ENCODE measurements at regions not wholly inside any gene's neighbourhood (a gene's known extent, or its start where the extent isn't known, plus 50 kb on each side); places are given as distances from the start of the nearest gene placed in this dataset.

DNA sequence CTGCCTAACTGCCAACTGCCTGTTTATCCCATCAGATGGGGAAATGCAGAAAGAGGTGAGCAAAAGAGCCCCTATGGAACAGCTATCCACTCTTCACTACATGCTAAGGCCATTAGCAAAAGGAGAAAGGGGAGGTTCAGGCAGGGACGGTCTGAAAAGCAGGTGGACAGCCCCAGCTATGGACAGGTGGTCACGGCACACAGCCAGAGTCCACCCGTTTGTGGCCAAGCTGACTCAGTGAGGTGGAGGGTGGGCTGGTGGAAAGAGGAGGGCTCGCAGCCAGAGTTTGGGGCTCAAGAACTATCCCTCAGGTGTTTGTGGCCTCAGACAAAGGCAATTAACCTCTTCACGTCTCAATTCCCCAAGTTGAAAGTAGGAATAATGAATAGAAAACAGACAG, 148.9 kb upstream of the UBE2E1 start:
- CTCF ChIA-PET: no interaction called here
- DNase-seq (ENCODE audit: extremely low spot score): no peak

GRCh38 chr3:23657647-23658046, 148.1 kb upstream of the UBE2E1 start:
- CTCF ChIA-PET: no interaction called here
- DNase-seq (ENCODE audit: extremely low spot score): no peak
- no peak for TF ChIP-seq L3MBTL2 (conservative IDR thresholded peaks at IDR 0.05)
- TF ChIP-seq FOXM1 (IDR thresholded peaks at IDR 0.05; ENCODE audit: borderline replicate concordance): no peak
- no peak for TF ChIP-seq NFRKB (IDR thresholded peaks at IDR 0.05)
- no peak for TF ChIP-seq ZNF384 (IDR thresholded peaks at IDR 0.05)
- POLR2A ChIA-PET: no interaction called here

More for the DNA sequence above, 148.9 kb upstream of the UBE2E1 start:
- no peak for TF ChIP-seq HDGF (IDR thresholded peaks at IDR 0.05; ENCODE audit: borderline replicate concordance)
- no peak for TF ChIP-seq BHLHE40 (IDR thresholded peaks at IDR 0.05; ENCODE audit: borderline replicate concordance)
- no peak for TF ChIP-seq ELF4 (IDR thresholded peaks at IDR 0.05)
- no peak for TF ChIP-seq ZNF384 (IDR thresholded peaks at IDR 0.05)
- no peak for TF ChIP-seq FOXK2 (IDR thresholded peaks at IDR 0.05)
- POLR2A ChIA-PET: no interaction called here

DNA sequence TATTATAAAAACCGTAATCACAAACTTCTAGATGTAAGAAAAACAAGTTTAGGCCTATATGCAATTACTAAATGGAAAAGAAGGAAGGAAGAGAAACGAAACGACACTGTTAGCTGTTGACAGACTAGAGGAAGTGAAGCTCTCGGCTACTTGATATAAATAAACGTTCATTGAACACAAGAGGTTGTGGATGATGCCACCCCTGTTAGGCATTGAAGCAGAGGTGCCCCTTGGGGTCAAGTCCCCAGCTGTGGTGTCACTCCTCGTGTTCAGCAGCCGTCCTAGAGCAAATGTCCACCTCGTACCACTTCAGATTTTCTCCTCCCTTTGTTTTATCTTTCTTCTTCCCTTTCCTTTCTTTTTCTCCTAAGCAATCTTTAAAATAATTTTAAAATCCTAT, 146.5 kb upstream of the UBE2E1 start:
- no peak for DNase-seq (ENCODE audit: extremely low spot score)
- TF ChIP-seq SUZ12 (IDR thresholded peaks at IDR 0.05) (no peak), SP1 (IDR thresholded peaks at IDR 0.05) (no peak), NFRKB (IDR thresholded peaks at IDR 0.05) (no peak), FOXM1 (IDR thresholded peaks at IDR 0.05; ENCODE audit: borderline replicate concordance) (no peak), TARDBP (IDR thresholded peaks at IDR 0.05) (no peak), L3MBTL2 (conservative IDR thresholded peaks at IDR 0.05) (no peak), HDGF (IDR thresholded peaks at IDR 0.05; ENCODE audit: borderline replicate concordance) (no peak), ZNF384 (IDR thresholded peaks at IDR 0.05) (no peak), FOXK2 (IDR thresholded peaks at IDR 0.05) (no peak), FOXA1 (IDR thresholded peaks at IDR 0.05) (no peak), ARNT (IDR thresholded peaks at IDR 0.05) (no peak), BHLHE40 (IDR thresholded peaks at IDR 0.05; ENCODE audit: borderline replicate concordance) (no peak), ELF4 (IDR thresholded peaks at IDR 0.05) (no peak), LEF1 (IDR thresholded peaks at IDR 0.05; ENCODE audit: borderline replicate concordance) (no peak), CTBP1 (IDR thresholded peaks at IDR 0.05; ENCODE audit: borderline replicate concordance) (no peak)
- TF ChIP-seq, protein P1, sequence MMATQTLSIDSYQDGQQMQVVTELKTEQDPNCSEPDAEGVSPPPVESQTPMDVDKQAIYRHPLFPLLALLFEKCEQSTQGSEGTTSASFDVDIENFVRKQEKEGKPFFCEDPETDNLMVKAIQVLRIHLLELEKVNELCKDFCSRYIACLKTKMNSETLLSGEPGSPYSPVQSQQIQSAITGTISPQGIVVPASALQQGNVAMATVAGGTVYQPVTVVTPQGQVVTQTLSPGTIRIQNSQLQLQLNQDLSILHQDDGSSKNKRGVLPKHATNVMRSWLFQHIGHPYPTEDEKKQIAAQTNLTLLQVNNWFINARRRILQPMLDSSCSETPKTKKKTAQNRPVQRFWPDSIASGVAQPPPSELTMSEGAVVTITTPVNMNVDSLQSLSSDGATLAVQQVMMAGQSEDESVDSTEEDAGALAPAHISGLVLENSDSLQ (IDR thresholded peaks at IDR 0.05): no peak
- POLR2A ChIA-PET: interaction anchor here (1.1 kb wide), 1 partner anchor 10 kb away, joined by 3 read pairs; no protein-coding TSS in a partner anchor
- CTCF ChIA-PET: no interaction called here

DNA sequence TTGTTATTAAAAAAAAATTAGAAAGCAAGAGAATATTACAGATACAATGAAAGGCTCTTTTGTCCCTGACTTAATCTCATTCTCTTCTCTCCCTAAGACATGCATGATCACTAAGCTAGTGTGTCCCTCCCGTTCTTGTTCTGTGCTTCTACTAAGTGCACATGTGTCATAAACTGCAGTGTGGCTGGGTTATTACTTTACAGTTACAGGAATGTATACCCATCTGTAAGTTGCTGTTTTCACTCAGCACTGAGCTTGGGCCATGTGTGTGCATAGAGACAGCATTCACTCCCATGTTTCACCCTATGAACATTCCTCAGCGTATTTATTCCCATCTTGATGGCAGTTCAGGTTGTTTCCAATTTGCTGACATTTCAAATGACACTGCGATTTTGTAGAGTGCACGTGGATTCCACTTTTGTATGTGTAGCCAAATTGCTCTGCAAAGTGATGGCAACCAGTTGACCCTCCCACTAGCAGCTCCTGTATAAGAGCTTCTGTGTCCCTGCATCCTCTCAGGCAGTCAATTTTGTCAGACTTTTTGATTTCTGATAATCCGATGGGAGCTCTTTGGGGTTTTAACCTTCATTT, 145.8 kb upstream of the UBE2E1 start:
- DNase-seq (ENCODE audit: extremely low spot score): no peak
- ChIA-PET POLR2A (interaction anchor here (1.1 kb wide), 1 partner anchor 11 kb away, joined by 3 read pairs; no protein-coding TSS in a partner anchor), CTCF (interaction anchor here (0.6 to 0.7 kb wide), 2 partner anchors 454 to 610 kb away, joined by 4 to 5 read pairs; no protein-coding TSS in a partner anchor)
- TF ChIP-seq NFRKB (IDR thresholded peaks at IDR 0.05): no peak
- TF ChIP-seq HDGF (IDR thresholded peaks at IDR 0.05; ENCODE audit: borderline replicate concordance): no peak

- POLR2A ChIA-PET: interaction anchor here (0.8 kb wide), 1 partner anchor 255 kb away, joined by 3 read pairs; the partner anchor contains the start of genes NKIRAS1 and RPL15
- CTCF ChIA-PET: interaction anchor here (0.9 kb wide), 1 partner anchor 12 kb away, joined by 3 read pairs; no protein-coding TSS in a partner anchor
Measured at GRCh38 chr3:23662079-23662617, 143.6 kb upstream of the UBE2E1 start.

GRCh38 chr3:23663246-23663645, 142.5 kb upstream of the UBE2E1 start:
- ChIA-PET POLR2A (interaction anchor here (0.6 kb wide), 1 partner anchor 285 kb away, joined by 3 read pairs; no protein-coding TSS in a partner anchor), CTCF (interaction anchor here (0.7 to 0.9 kb wide), 2 partner anchors 10 to 13 kb away, joined by 3 read pairs; no protein-coding TSS in a partner anchor)
- DNase-seq (ENCODE audit: extremely low spot score): no peak
- TF ChIP-seq HDGF (IDR thresholded peaks at IDR 0.05; ENCODE audit: borderline replicate concordance): no peak
- TF ChIP-seq L3MBTL2 (conservative IDR thresholded peaks at IDR 0.05): no peak
- TF ChIP-seq NFRKB (IDR thresholded peaks at IDR 0.05): no peak
- TF ChIP-seq FOXM1 (IDR thresholded peaks at IDR 0.05; ENCODE audit: borderline replicate concordance): no peak

More at GRCh38 chr3:23662079-23662617, 143.6 kb upstream of the UBE2E1 start:
- no peak for DNase-seq (ENCODE audit: extremely low spot score)
- no peak for TF ChIP-seq FOXA1 (IDR thresholded peaks at IDR 0.05)
- TF ChIP-seq ARNT (IDR thresholded peaks at IDR 0.05): no peak
- no peak for TF ChIP-seq ZNF384 (IDR thresholded peaks at IDR 0.05)
- no peak for TF ChIP-seq SP1 (IDR thresholded peaks at IDR 0.05)
- no peak for TF ChIP-seq HDGF (IDR thresholded peaks at IDR 0.05; ENCODE audit: borderline replicate concordance)
- TF ChIP-seq SUZ12 (IDR thresholded peaks at IDR 0.05): no peak
- no peak for TF ChIP-seq BHLHE40 (IDR thresholded peaks at IDR 0.05; ENCODE audit: borderline replicate concordance)
- TF ChIP-seq FOXM1 (IDR thresholded peaks at IDR 0.05; ENCODE audit: borderline replicate concordance): no peak
- TF ChIP-seq FOXK2 (IDR thresholded peaks at IDR 0.05): no peak
- TF ChIP-seq ELF4 (IDR thresholded peaks at IDR 0.05): no peak
- TF ChIP-seq, protein P1 (IDR thresholded peaks at IDR 0.05): no peak
- TF ChIP-seq LEF1 (IDR thresholded peaks at IDR 0.05; ENCODE audit: borderline replicate concordance): no peak
- TF ChIP-seq CTBP1 (IDR thresholded peaks at IDR 0.05; ENCODE audit: borderline replicate concordance): no peak
- no peak for TF ChIP-seq NFRKB (IDR thresholded peaks at IDR 0.05)

DNA sequence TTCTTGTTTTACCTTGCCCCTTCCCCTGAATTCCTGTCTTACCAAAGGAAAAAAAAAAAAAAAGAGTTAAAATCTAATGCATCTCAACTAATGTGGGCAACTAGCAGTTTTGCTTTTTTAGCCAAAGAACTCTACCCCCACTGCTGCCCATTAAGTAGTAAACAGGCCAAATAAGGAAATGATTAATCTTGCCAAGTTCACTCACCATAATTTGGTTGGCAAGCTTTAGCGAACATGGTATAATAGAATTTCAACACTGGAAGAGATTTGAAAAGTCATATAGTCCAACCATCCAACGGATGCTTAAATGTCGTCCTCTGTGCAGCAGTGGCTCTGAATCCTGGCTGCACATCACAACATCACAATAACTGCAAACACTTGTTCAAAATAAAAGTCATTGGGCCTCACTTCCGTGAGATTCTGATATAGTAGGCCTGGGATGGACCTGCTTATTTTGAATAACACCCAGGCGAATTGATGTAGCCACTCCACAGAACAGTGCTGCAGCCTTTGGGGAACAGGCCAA, 142.0 kb upstream of the UBE2E1 start:
- POLR2A ChIA-PET: no interaction called here
- DNase-seq (ENCODE audit: extremely low spot score): no peak
- no peak for TF ChIP-seq FOXK2 (IDR thresholded peaks at IDR 0.05)
- no peak for TF ChIP-seq ELF4 (IDR thresholded peaks at IDR 0.05)
- CTCF ChIA-PET: no interaction called here
